ENCODE measurements at regions not wholly inside any gene's neighbourhood (a gene's known extent, or its start where the extent isn't known, plus 50 kb on each side); places are given as distances from the start of the nearest gene placed in this dataset.

- TF ChIP-seq EZH2 (IDR thresholded peaks at IDR 0.05; ENCODE audit: low read length) (no peak), CTCF (optimal IDR thresholded peaks at IDR 0.05 in 1 of 3, IDR thresholded peaks at IDR 0.05 in 1 of 3, conservative IDR thresholded peaks at IDR 0.05 in 1 of 3; ENCODE audit: extremely low read depth in 1 of 3, insufficient read depth in 2 of 3, low read length in 3 of 3) (no peak)
These were observed 484.6 kb downstream of the ZNF608 start for GRCh38 chr5:124261848-124262247.

Measured in keratinocyte (primary cell).